HG02571 (cell line): ENCODE measurements at regions not wholly inside any gene's neighbourhood (a gene's known extent, or its start where the extent isn't known, plus 50 kb on each side); places are given as distances from the start of the nearest gene placed in this dataset.

ENCODE experiments used
- ATAC-seq: cut with Tn5 transposase; IDR thresholded peaks from one replicate; pipeline ENCODE4 v1.9.1; 2021; ENCODE audit warnings: mild to moderate bottlenecking, moderate library complexity; ENCODE audit not compliant: unreplicated experiment

GRCh38 chr1:244106837-244107493, 55.9 kb downstream of the ZBTB18 start:
- ATAC-seq = no peak

GRCh38 chr1:244111027-244111426, 59.9 kb downstream of the ZBTB18 start:
- ATAC-seq = no peak

- no peak for ATAC-seq
These were observed 61.0 kb downstream of the ZBTB18 start for GRCh38 chr1:244112041-244112440.

GRCh38 chr1:244112636-244113035, 61.6 kb downstream of the ZBTB18 start:
- ATAC-seq = no peak

GRCh38 chr1:244113532-244114320, 62.6 kb downstream of the ZBTB18 start:
- ATAC-seq = no peak

- no peak for ATAC-seq
These were observed 63.8 kb downstream of the ZBTB18 start for GRCh38 chr1:244114892-244115291.

- no peak for ATAC-seq
These were observed 65.9 kb downstream of the ZBTB18 start for GRCh38 chr1:244116946-244117345.

- no peak for ATAC-seq
These were observed 67.2 kb downstream of the ZBTB18 start for GRCh38 chr1:244118109-244118761.

- ATAC-seq = no peak
These were observed 77.7 kb downstream of the ZBTB18 start for GRCh38 chr1:244128591-244129383.

GRCh38 chr1:244137276-244137675, 86.2 kb downstream of the ZBTB18 start:
- no peak for ATAC-seq

- no peak for ATAC-seq
These were observed 86.6 kb downstream of the ZBTB18 start for GRCh38 chr1:244137725-244138124.

- no peak for ATAC-seq
These were observed 87.3 kb downstream of the ZBTB18 start for GRCh38 chr1:244138399-244138798.

- ATAC-seq = no peak
These were observed 88.6 kb downstream of the ZBTB18 start for GRCh38 chr1:244139655-244140054.

- no peak for ATAC-seq
These were observed 89.3 kb downstream of the ZBTB18 start for GRCh38 chr1:244140420-244140819.

GRCh38 chr1:244144053-244144452, 93.0 kb downstream of the ZBTB18 start:
- ATAC-seq = no peak

GRCh38 chr1:244150071-244150470, 99.0 kb downstream of the ZBTB18 start:
- ATAC-seq = no peak

- peak; percentile 53 for ATAC-seq
These were observed 99.6 kb downstream of the ZBTB18 start for GRCh38 chr1:244150665-244151064.

GRCh38 chr1:244151537-244151936, 100.5 kb downstream of the ZBTB18 start:
- no peak for ATAC-seq

GRCh38 chr1:244154508-244154871, 103.4 kb downstream of the ZBTB18 start:
- ATAC-seq = no peak

- ATAC-seq = no peak
These were observed 103.9 kb downstream of the ZBTB18 start for GRCh38 chr1:244154872-244155531.

GRCh38 chr1:244155661-244156060, 104.6 kb downstream of the ZBTB18 start:
- ATAC-seq = no peak
